K562 (cell line): ENCODE measurements at regions not wholly inside any gene's neighbourhood (a gene's known extent, or its start where the extent isn't known, plus 50 kb on each side); places are given as distances from the start of the nearest gene placed in this dataset.
"Not testable (repeated sequence)": the region's sequence is repeated elsewhere in the genome, so short reads cannot be mapped to it uniquely, and the experiment has no call there.

ENCODE experiments used
- CC2D1A ChIP-seq: fragments of 450-650 bp; IDR thresholded peaks from 2 replicates; pipeline ENCODE4 v1.6.1; 2017; ENCODE audit warnings: mild to moderate bottlenecking
- CTCF ChIP-seq, 3 experiments: IDR thresholded peaks in 2 of 3; conservative IDR thresholded peaks in 1 of 3; 2 replicates each; pipeline ENCODE4 v1.5.1; 2011 to 2012; ENCODE audit warnings: low read length in 3 of 3, mild to moderate bottlenecking in 3 of 3, control low read depth in 2 of 3, improper control_type of control experiment in 1 of 3, inconsistent platforms in 1 of 3, low read depth in 1 of 3, mixed read lengths in 1 of 3, moderate library complexity in 1 of 3; ENCODE audit not compliant: insufficient read depth in 2 of 3
- EGR1 ChIP-seq: fragments of 450-650 bp; conservative IDR thresholded peaks from 2 replicates; pipeline ENCODE4 v1.6.1; 2017; ENCODE audit warnings: mild to moderate bottlenecking
- FOS ChIP-seq: IDR thresholded peaks from 3 replicates; pipeline ENCODE4 v1.6.1; 2011; ENCODE audit not compliant: insufficient read length; ENCODE audit errors: extremely low read depth
- GMEB1 ChIP-seq: fragments of 250-450 bp; sonication (Bioruptor Pico); IDR thresholded peaks from 2 replicates; pipeline ENCODE4 v1.4.0; 2020; ENCODE audit warnings: mild to moderate bottlenecking
- HDGF ChIP-seq: fragments of 450-650 bp; IDR thresholded peaks from 2 replicates; pipeline ENCODE4 v1.6.1; 2016
- MEIS2 ChIP-seq: fragments of 450-650 bp; IDR thresholded peaks from 2 replicates; pipeline ENCODE4 v1.6.1; 2014; ENCODE audit warnings: mild to moderate bottlenecking; ENCODE audit not compliant: partially characterized antibody
- NR4A1 ChIP-seq, 2 experiments: fragments of 250-450 bp in 1 of 2; fragments of 450-650 bp in 1 of 2; sonication (Bioruptor Pico) in 1 of 2; IDR thresholded peaks; 2 replicates each; pipeline versions ENCODE4 v1.4.0 to v1.6.1; 2016 to 2020; ENCODE audit warnings: mild to moderate bottlenecking in 2 of 2, missing compliant biosample characterization in 1 of 2, missing genetic modification characterization in 1 of 2, moderate library complexity in 1 of 2
- REST ChIP-seq, 2 experiments: fragments of 450-650 bp; formaldehyde crosslinking in 1 of 2; IDR thresholded peaks; 2 replicates each; pipeline versions ENCODE4 v1.4.0 to v1.6.1; 2014 to 2020; ENCODE audit warnings: mild to moderate bottlenecking in 2 of 2, borderline replicate concordance in 1 of 2, low read depth in 1 of 2
- TAF1 ChIP-seq: IDR thresholded peaks from 2 replicates; pipeline ENCODE4 v1.6.1; 2011; ENCODE audit warnings: mild to moderate bottlenecking, low read length, moderate library complexity; ENCODE audit not compliant: insufficient read depth, control insufficient read depth, severe bottlenecking; ENCODE audit errors: extremely low read depth
- ZNF280A ChIP-seq: fragments of 450-650 bp; IDR thresholded peaks from 2 replicates; pipeline ENCODE4 v1.6.1; 2018; ENCODE audit warnings: mild to moderate bottlenecking, low read depth; ENCODE audit not compliant: partially characterized antibody
- ZNF398 ChIP-seq: fragments of 250-450 bp; sonication (Bioruptor Pico); IDR thresholded peaks from 2 replicates; pipeline ENCODE4 v1.8.0; 2021; ENCODE audit warnings: moderate library complexity, mild to moderate bottlenecking, inconsistent platforms
- ZNF449 ChIP-seq: fragments of 250-450 bp; sonication (Bioruptor Pico); IDR thresholded peaks from 2 replicates; pipeline ENCODE4 v1.8.0; 2022; ENCODE audit warnings: moderate library complexity, mild to moderate bottlenecking, inconsistent platforms
- ZNF551 ChIP-seq: fragments of 250-450 bp; sonication (Bioruptor Pico); IDR thresholded peaks from 2 replicates; pipeline ENCODE4 v1.5.0; 2021; ENCODE audit warnings: mild to moderate bottlenecking, moderate library complexity

GRCh38 chr9:40873753-40874295 is 254.7 kb downstream of the FOXD4L6 start:
- TF ChIP-seq REST (IDR thresholded peaks at IDR 0.05; ENCODE audit: borderline replicate concordance); REST (CRISPR knock-in tag; IDR thresholded peaks at IDR 0.05; ENCODE audit: low read depth); ZNF398 (CRISPR knock-in tag); ZNF449 (CRISPR knock-in tag); GMEB1; MEIS2; CC2D1A; ZNF280A; EGR1; TAF1; CTCF (IDR thresholded peaks at IDR 0.05 in 2 of 3, conservative IDR thresholded peaks at IDR 0.05 in 1 of 3; ENCODE audit: insufficient read depth in 2 of 3, low read depth in 1 of 3, low read length in 3 of 3); HDGF; ZNF551 (CRISPR knock-in tag); NR4A1 (CRISPR knock-in tag; IDR thresholded peaks at IDR 0.05); NR4A1 (tag; IDR thresholded peaks at IDR 0.05); FOS: not testable (repeated sequence)
